ENCODE measurements at regions not wholly inside any gene's neighbourhood (a gene's known extent, or its start where the extent isn't known, plus 50 kb on each side); places are given as distances from the start of the nearest gene placed in this dataset.

DNA sequence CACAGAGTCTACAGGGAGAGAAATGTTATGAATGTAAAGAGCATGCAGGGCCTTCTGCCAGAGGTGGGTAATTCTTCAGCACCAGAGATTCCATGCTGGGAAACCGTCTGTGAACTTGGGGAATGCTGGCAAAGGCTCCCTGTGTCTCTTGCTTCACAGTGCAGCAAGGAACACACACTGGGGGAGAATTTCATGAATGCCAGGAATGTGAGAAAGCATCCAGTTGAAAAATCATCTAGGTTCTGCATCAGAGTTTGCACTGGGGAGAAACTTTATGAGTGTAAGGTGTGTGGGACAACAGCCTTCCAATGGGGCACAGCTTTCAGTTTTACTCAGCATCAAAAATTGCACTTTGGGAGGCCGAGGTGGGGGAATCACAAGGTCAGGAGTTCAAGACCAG lies 224.3 kb upstream of the IGFBP3 start:
- no peak for DNase-seq

- no peak for DNase-seq
Measured at GRCh38 chr7:46143949-46144917, 223.2 kb upstream of the IGFBP3 start.

GRCh38 chr7:46143421-46143820 lies 222.3 kb upstream of the IGFBP3 start:
- no peak for DNase-seq

- DNase-seq = no peak
Measured at GRCh38 chr7:46139079-46139478, 218.0 kb upstream of the IGFBP3 start.

DNA sequence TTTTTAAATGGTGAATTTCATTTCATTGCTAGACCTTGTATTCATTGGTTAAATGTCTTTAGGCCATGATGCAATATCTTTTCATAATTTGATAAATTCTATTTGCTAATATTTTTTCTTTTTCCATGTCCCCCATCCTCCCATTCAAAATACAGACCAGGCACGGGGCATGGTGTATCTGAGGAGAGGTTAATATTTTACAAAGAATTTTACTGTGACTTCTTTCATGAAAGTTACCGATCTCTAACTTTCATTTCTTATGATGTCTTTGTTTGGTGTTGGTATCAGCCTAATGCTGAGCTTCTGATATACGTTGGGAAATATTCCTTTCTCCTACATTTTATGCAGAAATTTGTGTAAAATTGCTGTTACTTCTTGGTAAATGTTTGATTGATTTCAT lies 216.7 kb upstream of the IGFBP3 start:
- no peak for DNase-seq

- DNase-seq = no peak
Measured at GRCh38 chr7:46135557-46135956, 214.5 kb upstream of the IGFBP3 start.

DNA sequence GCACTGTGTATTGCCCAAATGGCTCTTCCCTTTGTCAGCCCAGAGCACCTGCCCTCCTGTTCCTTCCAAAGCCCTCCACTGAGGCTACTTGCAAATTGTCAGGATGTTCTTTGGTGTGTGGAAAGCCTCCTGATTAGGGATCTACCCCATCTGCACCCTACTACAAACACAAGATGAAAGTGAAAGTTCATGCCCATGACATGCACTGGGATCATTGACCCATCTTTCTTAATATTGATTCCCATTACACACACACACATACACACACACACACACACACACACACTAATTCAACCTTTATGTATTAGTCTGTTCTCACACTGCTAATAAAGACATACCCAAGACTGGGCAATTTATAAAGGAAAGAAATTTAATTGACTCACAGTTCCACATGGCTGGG lies 213.7 kb upstream of the IGFBP3 start:
- no peak for DNase-seq

GRCh38 chr7:46134385-46134784 lies 213.3 kb upstream of the IGFBP3 start:
- no peak for DNase-seq

GRCh38 chr7:46133751-46134150 lies 212.7 kb upstream of the IGFBP3 start:
- DNase-seq = no peak

DNA sequence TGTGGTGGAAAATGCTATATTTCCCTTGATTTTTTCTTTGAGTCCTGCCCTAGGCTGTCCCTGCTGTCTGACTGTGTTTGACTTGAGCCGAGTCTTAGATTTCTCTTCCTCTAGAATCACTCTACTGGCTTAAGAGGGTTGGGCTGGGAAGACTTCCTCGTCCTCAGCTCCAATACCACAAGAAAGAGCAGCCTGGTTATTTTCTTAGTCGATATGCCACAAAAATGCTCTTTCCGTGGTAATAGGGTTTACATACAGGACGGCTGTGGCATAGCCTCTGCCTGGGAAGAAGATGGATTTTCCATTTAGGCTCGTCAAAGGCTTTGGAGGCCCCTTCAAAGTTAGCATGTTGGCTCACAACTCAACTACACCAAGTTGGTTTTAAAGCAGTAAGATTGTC lies 212.0 kb upstream of the IGFBP3 start:
- DNase-seq = no peak

GRCh38 chr7:46131916-46132795 lies 211.1 kb upstream of the IGFBP3 start:
- no peak for DNase-seq

- no peak for DNase-seq
Measured at GRCh38 chr7:46129831-46130230, 208.8 kb upstream of the IGFBP3 start.

- no peak for DNase-seq
Measured at GRCh38 chr7:46127814-46128213, 206.7 kb upstream of the IGFBP3 start.

DNA sequence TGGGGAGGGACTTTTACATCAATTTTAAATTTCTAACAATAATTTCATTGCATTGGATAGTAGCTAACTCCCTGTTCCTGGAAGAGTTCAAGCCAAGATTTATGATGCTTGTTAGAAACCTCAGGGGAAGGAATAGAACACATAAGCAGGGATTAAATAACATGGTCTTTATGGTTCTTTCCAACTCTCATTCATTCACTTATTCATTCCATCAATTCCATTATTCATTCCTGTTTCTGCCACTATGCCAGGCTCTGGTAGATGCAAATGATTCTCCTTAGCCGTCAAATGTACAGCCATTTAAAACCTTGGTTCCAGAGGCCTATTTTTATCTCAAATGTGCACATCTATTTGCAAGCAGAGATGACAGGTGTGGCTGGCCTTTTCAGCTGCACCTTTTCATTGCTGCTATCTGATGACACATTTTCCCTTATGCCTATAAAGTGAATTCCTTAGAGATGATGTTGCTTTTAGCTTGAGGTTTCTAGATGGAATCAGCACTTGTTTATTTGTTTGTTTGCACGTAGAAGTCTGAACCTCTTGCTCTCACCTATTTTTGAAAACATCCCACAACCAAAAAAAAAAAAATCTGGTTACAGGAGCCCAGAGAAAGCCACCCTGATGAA lies 205.7 kb upstream of the IGFBP3 start:
- no peak for DNase-seq

DNA sequence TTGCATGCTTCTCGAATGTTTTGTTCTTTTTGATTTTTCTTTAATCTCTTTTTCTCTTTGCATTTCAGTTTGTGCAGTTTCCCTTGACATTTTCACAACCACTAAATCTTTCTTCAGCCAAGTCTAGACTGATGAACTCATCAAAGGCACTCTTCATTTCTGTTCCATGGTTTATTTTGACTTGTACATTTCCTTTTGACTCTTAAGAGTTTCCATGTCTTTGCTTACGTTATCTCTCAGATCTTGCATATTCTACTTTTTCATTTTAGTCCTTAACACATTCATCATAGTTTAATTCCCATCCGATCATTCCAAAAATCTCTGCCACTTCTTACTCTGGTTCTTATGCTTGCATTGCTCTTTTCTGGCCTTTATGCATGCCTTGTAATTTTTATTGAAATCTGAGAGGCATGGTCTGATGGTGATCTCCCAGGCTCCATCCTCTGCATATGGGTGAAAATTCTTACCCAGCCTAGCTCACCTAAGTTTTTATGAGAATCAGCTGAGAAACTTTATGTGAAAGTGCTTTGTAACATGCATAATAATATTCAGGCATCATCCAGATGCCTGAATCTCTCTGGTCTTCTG lies 202.8 kb upstream of the IGFBP3 start:
- no peak for DNase-seq

DNA sequence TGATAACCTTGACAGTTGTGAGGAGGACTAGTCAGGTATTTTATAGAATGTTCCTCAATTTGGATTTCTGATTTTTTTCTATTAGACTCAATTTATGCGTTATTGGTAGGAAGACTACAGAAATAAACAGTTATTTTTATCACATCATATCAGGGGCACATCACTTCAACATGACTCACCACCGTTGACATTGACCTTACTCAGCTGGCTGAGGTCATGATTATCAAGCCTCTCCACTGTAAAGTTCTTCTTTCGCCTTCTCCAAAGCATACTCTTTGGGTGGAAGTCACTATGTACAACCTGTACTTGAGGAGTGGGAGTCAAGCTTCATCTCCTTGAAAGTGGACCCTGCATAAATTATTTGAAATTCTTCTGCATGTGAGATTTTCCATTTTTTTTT lies 194.3 kb upstream of the IGFBP3 start:
- no peak for DNase-seq

DNA sequence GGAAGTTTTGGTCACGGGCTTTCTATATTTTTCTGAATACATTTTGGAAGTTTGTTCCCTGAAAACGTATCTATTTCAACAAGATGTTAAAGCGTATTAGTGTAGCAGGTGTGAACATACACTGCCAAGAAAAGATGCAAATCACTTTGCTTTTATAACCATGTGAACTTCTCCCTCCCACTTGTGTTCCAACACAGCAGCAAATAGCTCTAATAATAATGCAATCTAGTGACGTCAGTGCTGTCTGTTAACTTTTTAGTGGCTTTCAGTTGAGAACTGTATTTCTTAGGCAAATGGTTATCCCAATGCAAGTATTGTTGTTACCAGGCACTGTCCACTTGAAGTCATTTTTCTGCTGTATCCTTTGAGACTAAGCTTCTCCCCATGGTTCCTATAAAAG lies 188.4 kb upstream of the IGFBP3 start:
- no peak for DNase-seq

- DNase-seq = no peak
Measured at GRCh38 chr7:46108272-46108671, 187.2 kb upstream of the IGFBP3 start.

GRCh38 chr7:46107610-46108217 lies 186.6 kb upstream of the IGFBP3 start:
- no peak for DNase-seq

- DNase-seq = no peak
Measured at GRCh38 chr7:46100521-46100920, 179.4 kb upstream of the IGFBP3 start.

GRCh38 chr7:46099076-46099475 lies 178.0 kb upstream of the IGFBP3 start:
- DNase-seq = no peak

- no peak for DNase-seq
Measured at GRCh38 chr7:46091071-46091470, 170.0 kb upstream of the IGFBP3 start.

DNA sequence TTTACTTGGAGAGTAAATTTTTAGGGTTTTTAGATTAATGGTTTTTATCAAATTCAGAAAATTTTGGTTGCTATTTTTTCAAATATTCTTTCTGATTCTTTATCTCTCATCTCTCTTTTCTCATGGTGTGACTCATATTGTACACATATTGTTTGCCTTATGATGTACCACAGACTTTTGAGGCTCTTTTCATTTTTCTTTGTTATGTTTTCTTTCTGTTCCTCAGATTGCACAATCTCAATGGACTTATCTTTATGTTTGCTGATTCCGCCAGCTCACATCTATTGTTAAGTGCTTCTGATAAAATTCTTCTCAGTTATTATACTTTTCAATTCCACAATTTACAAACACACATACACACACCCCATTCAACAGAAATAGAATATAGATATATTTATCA lies 168.2 kb upstream of the IGFBP3 start:
- DNase-seq = no peak
